Bone marrow (tissue), 2 donors: ENCODE measurements at regions not wholly inside any gene's neighbourhood (a gene's known extent, or its start where the extent isn't known, plus 50 kb on each side); places are given as distances from the start of the nearest gene placed in this dataset.

Experiments used
- DNase-seq, 2 donors: peaks; one replicate each; lab custom pipeline; 2025; lab: John Stamatoyannopoulos, UW

DNA sequence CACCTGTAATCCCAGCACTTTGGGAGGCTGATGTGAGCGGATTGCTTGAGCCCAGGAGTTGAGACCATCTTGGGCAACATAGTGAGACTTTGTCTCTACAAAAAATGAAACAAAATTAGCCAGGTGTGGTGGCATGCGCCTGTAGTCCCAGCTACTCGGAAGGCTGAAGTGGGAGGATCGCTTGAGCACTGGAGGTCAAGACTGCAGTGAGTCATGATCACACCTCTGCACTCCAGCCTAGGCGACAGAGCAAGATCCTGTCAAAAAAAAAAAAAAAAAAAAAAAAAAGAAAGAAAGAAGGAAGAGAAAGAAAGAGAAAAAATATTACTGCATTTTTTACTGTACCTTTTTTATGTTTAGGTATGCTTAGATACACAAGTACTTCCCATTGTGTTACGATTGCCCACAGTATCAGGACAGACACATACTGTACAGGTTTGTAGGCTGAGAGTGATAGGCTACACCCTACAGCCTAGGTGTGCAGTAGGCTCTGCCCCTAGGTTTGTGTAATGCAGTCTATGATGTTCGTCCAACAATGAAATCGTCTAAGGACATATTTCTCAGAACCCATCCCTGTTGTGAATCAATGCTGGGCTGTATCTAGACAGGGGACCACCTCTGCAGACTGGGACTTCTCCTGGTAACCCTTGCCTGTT is 160.4 kb upstream of the PWP1 start:
- DNase-seq, result no peak

DNA sequence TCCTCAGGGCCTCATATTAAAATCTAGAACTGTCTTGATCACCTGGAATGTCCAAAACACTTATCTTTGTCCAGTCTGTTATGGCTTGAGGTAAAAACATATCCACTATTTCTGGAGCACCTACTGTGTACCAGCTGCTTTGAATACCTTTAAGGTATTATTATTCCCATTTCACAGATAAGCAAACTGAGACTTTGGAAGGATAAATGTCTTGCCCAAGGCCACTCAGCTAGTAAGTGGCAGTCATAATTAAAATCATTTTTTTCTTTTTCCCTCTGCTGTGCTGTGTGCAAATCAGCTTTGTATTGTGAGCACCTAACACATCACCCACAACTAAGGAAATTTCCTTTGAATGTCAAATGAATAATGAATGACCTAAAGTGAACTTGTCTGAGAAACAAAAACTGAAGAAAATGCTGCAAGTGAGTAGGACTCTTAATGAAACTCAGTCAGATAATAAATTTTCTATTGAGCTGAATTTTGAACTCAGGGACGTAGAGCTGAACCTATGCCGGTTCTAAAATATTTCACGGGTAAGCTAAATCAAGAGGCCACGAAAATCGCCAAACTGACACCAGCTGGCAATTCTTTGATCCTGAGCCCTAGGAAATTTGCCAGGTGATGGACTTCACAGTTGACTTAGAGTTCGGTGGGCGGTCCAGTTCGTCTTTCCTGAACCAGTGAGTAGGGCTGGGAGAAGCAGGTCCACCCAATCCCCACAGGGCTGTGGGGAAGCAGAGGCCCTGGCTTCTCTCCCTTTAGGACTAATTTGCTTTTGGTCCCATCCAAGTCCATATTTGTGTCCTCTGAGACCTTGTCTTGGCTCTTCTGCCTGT is 159.7 kb upstream of the PWP1 start:
- DNase-seq, result no peak

DNA sequence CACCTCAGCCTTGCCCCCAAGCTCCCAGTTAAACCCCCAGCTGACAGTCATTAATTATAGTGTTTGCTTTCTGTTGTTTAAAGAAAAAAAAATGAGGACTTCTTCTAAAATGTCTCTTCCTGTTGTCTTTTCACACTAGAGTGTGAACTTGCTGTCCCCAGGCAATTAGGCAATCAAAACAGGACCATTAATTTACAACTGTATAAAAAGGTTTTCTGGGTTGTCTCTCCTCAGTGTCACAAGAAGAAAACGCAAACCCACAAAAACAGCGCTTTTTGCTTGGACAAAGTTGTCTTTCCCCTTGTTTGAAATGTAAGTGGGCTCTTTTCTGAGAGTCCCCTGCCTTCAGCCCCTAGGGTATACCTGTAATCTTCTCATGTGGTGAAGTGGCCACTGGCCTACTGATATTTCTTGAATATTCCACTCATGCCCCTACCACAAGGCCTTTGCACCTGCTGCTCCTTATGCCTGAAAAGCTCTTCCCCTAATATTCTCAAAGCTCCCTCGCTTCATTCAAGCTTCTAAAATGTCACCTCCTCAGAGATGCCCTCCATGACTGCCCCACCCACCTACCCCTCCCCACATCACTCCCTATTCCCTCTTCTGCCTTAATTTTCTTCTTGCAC is 158.9 kb upstream of the PWP1 start:
- DNase-seq, result no peak

DNA sequence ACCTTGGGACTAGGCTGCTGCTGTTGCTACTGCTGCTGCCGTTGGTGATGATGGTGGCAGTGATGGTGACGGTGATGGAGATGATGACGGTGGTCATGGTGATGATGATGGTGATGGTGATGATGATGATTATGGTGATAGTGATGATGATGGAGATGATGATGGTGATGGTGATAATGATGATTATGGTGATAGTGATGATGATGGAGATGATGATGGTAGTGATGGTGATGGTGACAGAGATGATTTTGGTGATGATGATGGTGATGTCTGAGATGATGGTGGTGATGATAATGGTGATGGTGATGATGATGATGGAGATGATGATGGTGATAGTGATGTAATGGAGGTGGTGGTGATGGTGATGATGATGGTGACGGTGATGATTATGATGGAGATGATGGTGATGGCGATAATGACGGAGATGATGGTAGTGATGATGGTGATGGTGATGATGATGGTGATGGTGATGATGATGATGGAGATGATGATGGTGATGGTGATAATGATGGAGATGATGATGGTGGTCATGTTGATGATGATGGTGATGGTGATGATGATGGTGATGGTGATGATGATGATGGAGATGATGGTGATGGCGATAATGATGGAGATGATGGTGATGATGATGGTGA is 156.8 kb upstream of the PWP1 start:
- DNase-seq, result no peak

DNA sequence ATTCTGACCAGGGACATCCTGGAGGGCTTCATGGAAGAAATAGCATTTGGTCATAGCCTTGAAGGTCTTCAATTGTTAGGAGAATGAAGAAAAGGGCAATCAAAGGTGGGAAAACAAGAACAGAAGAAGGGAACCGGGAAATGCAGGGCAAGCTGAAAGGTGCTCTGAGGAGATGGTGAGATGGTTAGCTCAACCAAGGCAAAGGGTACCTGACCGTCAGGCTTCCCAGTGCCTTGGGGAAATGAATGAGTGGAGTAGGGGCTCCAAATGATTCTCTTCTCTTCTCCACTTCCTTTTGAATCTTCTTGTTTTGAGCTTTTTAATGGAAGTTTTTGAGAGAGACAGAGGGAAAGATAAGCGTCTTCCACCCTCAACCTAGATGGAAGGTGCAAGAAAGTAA is 155.6 kb upstream of the PWP1 start:
- DNase-seq, result no peak

DNA sequence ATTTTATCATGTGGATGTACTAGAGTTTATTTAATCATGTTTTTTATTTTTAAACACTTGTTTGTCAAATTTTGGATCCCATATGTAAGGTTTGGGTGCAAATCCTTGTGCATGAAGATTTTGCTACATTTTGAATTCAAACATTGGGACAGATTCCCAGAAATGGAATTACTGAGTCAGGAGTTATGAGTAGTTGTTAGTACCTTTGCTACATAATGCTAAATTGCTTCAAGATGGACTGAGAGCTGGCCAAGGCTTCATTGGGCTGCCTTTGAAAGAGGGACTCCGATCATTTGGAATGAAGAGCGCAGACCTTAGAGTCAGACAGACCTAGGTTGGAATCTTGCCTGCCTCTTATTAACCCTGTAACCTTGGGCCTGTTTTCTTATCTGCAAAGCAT is 154.9 kb upstream of the PWP1 start:
- DNase-seq, result no peak

DNA sequence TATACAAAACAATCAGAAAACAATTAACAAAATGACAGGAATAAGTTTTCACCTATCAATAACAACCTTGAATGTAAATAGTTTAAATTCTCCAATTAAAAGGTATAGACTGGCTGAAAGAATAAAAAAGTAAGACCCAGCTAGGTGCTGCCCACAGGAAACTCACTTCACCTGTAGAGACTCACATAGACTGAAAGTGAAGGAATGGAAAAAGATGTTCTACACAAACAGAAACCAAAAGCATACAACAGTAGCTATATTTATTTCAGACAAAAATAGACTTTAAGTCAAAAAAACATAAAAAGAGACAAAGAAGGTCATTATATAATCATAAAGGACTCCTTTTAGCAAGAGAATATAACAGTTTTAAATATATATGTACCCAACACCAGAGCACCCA is 152.4 kb upstream of the PWP1 start:
- DNase-seq, result no peak

DNA sequence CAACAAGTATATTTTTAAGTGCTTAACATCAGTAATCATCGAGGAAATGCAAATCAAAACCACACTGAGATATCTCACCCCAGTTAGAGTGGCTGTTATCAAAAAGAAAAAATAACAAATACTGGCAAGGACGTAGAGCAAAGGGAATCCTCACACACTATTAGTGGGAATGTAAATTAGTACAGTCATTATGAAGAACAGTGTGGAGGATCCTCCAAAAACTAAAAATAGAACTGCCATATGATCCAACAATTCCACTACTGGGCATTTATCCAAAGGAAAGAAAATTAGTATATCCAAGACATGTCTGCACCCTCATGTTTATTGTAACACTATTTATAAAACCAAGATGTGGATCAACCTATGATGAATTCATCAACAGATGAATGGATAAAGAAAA is 149.0 kb upstream of the PWP1 start:
- DNase-seq, result no peak

DNA sequence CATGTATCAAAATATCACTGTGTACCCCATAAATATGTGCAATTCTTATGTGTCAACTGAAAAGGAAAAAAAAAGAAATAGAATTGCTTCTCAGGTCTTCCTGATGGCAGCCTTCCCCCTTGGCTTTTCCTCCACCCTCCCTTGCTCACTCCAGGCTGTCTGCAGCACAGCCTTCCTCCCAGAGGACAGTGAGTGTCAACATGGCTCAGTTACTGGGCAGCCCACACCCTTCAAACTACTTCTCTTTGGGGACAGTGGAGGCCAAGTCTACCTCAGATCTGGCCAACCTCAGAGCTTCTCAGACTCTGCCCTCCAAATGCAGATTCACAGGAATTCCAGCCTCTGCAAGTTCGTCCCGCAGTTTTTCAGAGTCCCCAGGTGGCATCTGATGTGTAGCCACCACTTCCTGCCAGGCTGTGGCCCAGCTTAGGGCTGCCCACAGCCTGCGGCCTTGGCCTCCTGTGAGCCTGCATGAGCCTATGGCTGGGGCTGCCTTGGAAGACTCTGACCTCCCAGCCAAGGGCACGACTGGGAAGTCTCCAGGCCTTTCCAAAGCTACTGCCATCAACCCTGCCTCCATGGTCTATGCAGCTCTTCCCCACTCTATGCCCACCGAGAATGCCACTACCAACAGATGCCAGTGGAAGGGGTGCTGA is 148.0 kb upstream of the PWP1 start:
- DNase-seq, result no peak

DNA sequence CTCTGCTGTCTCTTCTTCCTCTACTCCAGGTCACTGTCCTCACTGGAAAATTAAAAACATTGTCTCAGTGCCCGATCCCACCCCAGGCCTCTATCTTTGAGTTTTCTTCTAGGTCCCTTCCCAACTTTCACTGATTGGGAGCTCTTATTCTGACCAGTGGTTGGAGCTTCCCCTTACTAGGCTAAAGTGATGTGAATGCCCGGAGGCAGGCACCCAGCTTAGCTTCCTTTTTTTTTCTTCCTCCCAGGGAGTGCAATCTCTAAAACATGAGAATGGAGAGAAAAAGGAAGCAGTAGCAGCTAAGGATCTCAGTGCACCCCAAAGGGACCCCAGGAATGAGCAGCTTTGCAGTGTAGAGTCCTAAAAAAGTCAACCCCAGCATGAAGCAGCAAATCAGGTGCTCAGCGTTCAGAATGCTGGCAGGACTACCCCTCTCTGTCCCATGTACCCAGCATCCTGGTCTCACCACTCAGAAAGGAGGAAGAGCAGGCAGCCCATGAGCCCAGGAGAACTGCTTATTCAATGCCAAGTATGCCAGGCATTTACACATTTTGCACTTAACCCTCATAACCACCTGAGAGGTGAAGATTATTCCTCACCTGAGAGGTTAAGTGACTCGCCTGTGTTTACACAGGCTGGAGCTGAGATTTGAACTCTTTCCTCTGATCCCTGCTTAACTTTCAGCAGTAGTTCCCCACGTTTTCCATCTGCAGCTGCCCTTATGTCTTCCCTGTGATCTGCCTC is 146.2 kb upstream of the PWP1 start:
- DNase-seq, result no peak

DNA sequence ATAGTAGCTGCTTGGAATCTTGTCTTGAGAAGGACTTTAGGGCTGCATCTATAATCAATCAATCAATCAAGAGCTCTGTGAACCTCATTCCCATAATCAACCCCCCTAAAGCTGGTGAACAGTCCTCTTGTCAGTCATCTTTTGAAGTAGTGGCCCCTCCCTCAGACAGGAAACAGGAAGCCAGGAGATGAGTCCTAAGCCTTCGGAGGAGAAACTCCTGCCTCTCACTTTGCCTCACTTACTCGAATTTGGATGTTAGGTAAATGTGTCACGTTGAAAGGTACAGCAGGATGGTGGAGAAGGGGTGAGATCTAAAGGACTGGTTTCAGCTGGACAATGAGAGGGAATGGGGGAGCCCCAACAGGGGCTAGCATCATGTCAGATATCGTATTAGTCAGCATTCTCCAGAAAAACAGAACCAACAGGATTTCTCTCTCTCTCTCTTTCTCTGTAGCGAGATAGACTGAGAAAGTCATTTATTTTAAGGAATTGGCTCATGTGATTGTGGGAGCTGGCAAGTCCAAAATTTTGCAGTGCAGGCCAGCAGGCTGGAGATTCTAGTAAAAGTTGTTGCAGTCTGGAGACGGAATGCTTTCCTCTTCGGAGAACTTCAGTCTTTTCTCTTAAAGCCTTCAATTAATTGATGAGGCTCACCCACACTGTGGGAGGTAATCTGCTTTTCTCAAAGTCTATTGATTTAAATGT is 144.4 kb upstream of the PWP1 start:
- no peak for DNase-seq

DNA sequence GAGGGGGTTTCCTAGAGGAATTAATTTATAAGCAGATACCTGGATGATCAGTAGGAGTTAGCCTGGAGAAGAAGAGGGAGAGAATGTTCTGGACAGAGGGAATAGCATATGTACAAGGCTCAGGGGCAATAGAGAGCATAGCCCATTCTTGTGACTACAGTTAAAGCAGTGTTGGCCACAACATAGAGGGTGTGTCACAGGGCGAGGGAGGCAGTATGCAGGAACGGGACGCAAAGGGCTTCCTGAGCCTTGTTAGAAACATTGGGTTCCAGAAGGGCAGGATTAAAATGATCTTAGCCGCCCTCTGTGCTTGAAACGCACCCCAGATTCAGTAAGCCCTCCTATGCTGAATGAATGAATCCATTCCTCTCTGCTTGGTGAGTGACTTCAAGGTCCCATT is 142.2 kb upstream of the PWP1 start:
- DNase-seq, result no peak

DNA sequence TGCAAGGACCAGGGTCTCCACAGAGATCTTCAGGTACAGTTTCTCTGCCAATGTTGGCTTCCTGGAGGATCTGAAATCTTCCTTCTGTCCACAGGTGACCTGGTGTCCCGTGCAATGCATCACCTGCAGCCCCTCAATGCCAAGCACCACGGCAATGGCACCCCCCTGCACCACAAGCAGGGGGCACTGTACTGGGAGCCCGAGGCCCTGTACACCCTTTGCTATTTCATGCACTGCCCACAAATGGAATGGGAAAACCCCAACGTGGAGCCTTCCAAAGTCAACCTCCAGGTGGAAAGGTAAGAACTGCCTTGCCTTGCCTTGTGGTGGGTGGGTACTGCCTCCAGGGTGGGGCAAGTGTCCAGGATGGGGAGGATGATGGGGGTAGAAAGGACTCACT is 141.8 kb upstream of the PWP1 start:
- DNase-seq, result no peak

DNA sequence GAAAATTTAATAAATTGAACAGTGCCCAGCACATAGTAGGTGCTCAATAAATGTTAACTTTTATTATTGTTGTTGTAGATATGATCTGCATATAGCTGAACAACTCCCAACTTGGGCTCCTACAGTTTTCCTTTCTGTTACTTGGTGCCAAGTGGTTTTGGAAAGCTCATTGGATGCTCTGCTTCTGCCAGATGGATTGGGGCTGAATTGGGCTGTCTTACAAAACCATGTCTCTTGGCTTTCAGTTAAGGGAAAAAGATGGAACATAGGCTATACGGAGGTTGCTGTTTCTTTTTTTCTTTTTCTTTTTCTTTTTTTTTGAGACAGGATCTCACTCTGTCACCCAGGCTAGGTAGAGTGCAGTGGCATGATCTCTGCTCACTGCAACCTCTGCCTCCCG is 140.7 kb upstream of the PWP1 start:
- DNase-seq, result no peak

DNA sequence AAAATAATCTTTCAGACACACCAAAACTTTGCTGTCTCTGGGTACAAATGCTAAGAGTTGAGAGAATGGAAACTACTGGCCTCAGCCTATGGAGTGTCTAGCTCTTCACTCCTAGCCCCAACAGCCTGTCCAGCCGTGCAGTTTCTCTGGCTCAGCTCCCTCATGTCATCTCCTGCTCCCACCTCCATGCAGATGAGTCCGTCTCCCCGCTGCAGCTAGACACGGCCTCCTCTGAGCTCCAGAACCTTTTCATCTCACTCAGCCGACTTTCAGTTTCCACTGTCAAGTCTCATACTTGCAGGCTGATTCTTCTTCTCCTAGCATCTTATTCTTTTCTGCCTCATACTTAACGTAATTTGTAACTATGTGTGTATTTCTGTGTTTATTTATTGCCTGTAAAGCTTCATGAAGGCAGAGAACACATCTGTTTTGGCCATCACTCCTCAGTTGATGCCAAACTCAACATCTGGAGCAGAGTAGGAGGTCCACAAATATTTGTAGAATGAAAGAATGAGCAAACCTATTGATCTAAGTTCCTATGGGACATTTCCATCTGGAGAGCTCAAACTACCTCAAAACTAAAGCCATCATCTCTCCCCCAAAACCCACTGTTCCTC is 139.8 kb upstream of the PWP1 start:
- no peak for DNase-seq

DNA sequence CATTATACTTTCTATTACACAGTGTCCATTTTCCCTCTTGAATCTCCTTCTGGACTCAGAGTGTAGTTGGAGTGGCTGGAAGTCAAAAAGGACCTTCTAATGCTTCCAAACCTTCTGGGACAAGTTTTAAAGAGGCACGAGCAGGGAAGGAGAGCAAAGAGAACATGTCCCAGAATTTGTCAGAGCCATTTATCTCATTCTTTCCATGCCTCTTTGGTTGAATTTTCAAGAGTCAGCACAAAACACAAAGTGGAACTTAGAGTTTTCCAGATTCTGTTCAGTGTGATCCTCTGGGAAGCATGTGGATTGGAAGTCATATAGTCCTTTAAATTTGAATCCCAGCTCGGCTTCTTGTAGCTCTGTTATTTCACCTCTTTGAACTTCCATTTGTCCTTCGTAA is 138.2 kb upstream of the PWP1 start:
- DNase-seq, result no peak

DNA sequence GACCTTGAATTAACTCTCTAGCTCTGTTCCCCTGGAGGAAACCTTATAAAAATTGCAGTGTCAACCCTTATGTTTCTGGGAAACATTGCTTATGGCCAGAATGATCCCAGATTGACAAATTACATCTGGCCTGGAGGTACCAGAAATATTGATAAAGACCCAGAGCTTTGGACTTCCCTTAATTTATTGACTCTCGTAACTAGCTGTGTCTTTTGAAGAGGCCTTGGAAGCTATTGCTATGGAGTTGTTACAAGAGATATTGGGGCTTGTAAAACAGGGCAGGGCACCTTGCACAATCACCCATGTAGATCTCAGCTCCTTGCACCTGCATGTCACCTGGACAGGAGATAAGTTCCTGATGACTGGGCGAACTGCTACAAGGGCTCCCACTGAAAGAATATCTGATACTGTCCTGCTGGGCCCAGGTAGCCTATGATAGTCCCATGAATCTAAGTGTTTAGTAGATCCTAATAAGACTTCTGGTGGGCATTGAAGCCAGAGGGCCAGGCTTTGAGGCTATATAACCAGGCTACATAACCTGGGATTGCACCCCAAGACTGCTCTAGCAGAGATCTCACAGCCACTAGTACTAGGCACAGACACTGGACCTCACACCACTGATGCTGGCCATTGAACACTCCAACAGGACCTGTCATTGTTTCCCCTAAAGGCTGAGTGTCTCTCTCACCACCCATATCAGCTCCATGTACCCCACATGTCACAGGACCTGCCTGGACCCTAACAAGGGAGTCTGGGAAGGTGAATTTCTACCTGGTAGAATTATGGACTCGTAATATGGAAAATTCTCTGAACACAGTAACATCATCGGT is 135.7 kb upstream of the PWP1 start:
- no peak for DNase-seq

DNA sequence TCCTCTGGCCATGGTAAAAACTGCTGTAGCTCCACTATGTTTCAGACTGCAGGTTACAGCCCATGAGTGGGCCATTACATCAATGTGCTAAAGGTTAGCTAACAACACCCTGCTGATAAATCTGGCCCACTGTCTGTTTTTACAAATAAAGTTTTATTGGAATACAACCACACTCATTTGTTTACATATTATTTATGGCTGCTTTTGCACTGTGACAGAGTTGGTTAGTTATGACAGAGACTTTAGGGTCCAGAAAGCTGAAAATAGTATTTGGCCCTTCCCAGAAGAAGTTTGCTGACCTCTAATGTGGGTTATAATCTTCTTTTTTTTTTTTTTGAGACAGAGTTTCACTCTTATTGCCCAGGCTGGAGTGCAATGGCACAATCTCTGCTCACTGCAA is 134.2 kb upstream of the PWP1 start:
- DNase-seq, result no peak

DNA sequence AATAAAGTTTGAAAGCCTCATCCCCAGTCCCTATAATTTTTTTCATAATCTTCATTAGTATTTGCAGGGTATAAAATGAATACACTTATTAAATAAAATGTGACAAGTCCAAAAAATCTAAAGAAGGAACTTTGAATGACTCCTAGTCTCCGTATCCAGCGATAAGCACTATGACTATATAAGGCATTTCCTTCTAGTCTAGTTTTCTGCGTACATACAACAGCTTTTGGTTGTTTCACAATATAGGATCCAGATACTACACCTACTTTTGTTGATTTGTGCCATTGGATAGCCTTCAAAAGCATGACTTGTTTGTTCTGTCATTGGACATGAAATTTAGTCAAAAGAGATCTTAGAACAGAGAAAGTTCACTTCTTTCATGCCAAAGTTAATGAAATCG is 133.3 kb upstream of the PWP1 start:
- DNase-seq, result no peak
